ENCODE measurements at regions not wholly inside any gene's neighbourhood (a gene's known extent, or its start where the extent isn't known, plus 50 kb on each side); places are given as distances from the start of the nearest gene placed in this dataset.

GRCh38 chr7:156219307-156220077 lies 407.2 kb upstream of the SHH start:
- TF ChIP-seq EZH2 (IDR thresholded peaks at IDR 0.05; ENCODE audit: insufficient read depth, low read length), result no peak
- TF ChIP-seq, protein P1, sequence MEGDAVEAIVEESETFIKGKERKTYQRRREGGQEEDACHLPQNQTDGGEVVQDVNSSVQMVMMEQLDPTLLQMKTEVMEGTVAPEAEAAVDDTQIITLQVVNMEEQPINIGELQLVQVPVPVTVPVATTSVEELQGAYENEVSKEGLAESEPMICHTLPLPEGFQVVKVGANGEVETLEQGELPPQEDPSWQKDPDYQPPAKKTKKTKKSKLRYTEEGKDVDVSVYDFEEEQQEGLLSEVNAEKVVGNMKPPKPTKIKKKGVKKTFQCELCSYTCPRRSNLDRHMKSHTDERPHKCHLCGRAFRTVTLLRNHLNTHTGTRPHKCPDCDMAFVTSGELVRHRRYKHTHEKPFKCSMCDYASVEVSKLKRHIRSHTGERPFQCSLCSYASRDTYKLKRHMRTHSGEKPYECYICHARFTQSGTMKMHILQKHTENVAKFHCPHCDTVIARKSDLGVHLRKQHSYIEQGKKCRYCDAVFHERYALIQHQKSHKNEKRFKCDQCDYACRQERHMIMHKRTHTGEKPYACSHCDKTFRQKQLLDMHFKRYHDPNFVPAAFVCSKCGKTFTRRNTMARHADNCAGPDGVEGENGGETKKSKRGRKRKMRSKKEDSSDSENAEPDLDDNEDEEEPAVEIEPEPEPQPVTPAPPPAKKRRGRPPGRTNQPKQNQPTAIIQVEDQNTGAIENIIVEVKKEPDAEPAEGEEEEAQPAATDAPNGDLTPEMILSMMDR (IDR thresholded peaks at IDR 0.05; ENCODE audit: insufficient read depth, low read depth, low read length), result no peak
